ENCODE measurements at regions not wholly inside any gene's neighbourhood (a gene's known extent, or its start where the extent isn't known, plus 50 kb on each side); places are given as distances from the start of the nearest gene placed in this dataset.

- Histone ChIP-seq H3K23ac (ENCODE audit: insufficient read length, low read depth, low read length) (no peak overlapping the region), H3K79me1 (ENCODE audit: insufficient read depth, low read depth, low read length, poor library complexity, severe bottlenecking) (no peaks in the 10 kb centered on the region), H3T11ph (ENCODE audit: low read length) (no peak overlapping the region), H3K27me3 (ENCODE audit: insufficient read depth, low read length) (no peaks in the 10 kb centered on the region; the same call in 1 of the 2 replicates), H2BK120ac (ENCODE audit: low read depth, low read length, poor library complexity, severe bottlenecking) (no peak overlapping the region), H2BK12ac (ENCODE audit: insufficient read length, low read depth, low read length) (no peak overlapping the region), H4K8ac (replicated peaks; ENCODE audit: insufficient read length, low read depth, low read length) (no peak overlapping the region), H4K91ac (ENCODE audit: insufficient read length, low read depth, low read length) (no peak overlapping the region), H2AK5ac (ENCODE audit: insufficient read length, low read length) (no peak overlapping the region), H3K23me2 (ENCODE audit: insufficient read length, low read depth, low read length, poor library complexity, severe bottlenecking) (no peaks in the 10 kb centered on the region), H3K79me2 (ENCODE audit: insufficient read depth, low read length) (no peaks in the 10 kb centered on the region), H3K56ac (ENCODE audit: insufficient read length, low read depth, low read length) (no peak overlapping the region), H4K20me1 (ENCODE audit: control insufficient read depth, insufficient read depth, insufficient read length) (no peaks in the 10 kb centered on the region), H3K18ac (ENCODE audit: insufficient read length, low read depth, low read length) (no peak overlapping the region), H2BK15ac (ENCODE audit: low read depth, low read length) (no peak overlapping the region), H3K4me1 (ENCODE audit: insufficient read depth, low read length) (peaks cover 6% of the 10 kb centered on the region), H3K9ac (ENCODE audit: extremely low read depth, insufficient read length, low read length) (no peak overlapping the region), H3K4ac (ENCODE audit: low read depth, low read length) (no peak overlapping the region), H3K14ac (ENCODE audit: insufficient read depth, low read length) (no peak overlapping the region), H3K9me3 (ENCODE audit: control insufficient read depth, low read depth, low read length) (no peaks in the 10 kb centered on the region), H2AFZ (ENCODE audit: low read length) (no peak overlapping the region), H2BK5ac (ENCODE audit: insufficient read length, low read length) (no peak overlapping the region), H3K27ac (ENCODE audit: insufficient read length, low read depth, low read length) (no peak overlapping the region), H3K4me2 (ENCODE audit: insufficient read depth, insufficient read length, low read length) (no peak overlapping the region), H2BK20ac (ENCODE audit: low read depth, low read length, poor library complexity, severe bottlenecking) (no peak overlapping the region), H4K5ac (ENCODE audit: insufficient read length, low read depth, low read length) (no peak overlapping the region)
- Mint-ChIP-seq H3K36me3 (ENCODE audit: insufficient read depth in 1 of 3, low read depth in 3 of 3) (peaks cover under 1 to 11% (median 9%) of the 10 kb centered on the region in 3 experiments; a peak in 4 of 7 replicates), H3K27me3 (ENCODE audit: low read depth) (peaks cover 17% of the 10 kb centered on the region), H3K4me3 (no peak overlapping the region), H3K27ac (no peak overlapping the region), H3K9me3 (peaks cover 69 to 76% of the 10 kb centered on the region in 2 experiments), H3K4me1 (peaks cover 23 to 24% of the 10 kb centered on the region in 2 experiments)
- DNase-seq, result no peak
- TF ChIP-seq CTCF (conservative IDR thresholded peaks at IDR 0.05), result no peak
- no CpG with 5 or more reads among the region's 2 CpGs for WGBS (ENCODE audit: extremely low coverage, insufficient read length, low lambda C conversion rate)
These were observed 491.9 kb downstream of the BCOR start for GRCh38 chrX:39605866-39606265.

Measured in H9 (cell line).